HepG2 (cell line): ENCODE measurements at regions not wholly inside any gene's neighbourhood (a gene's known extent, or its start where the extent isn't known, plus 50 kb on each side); places are given as distances from the start of the nearest gene placed in this dataset.

ENCODE experiments used
- CBX1 ChIP-seq: IDR thresholded peaks from one replicate; pipeline ENCODE4 v1.6.1; 2016; ENCODE audit warnings: antibody characterized with exemption, low read depth
- MAFF ChIP-seq: IDR thresholded peaks from 2 replicates; pipeline ENCODE4 v1.6.1; 2011; ENCODE audit warnings: low read depth, low read length, improper control_type of control experiment
- ZBTB8A ChIP-seq: sonication (generic); formaldehyde crosslinking; IDR thresholded peaks from 2 replicates; pipeline ENCODE4 v1.4.0; 2020; ENCODE audit warnings: mild to moderate bottlenecking, low read depth, missing genetic modification reagents, borderline replicate concordance
- TF ChIP-seq, protein P1 (sequence below): sonication (generic); formaldehyde crosslinking; IDR thresholded peaks from 2 replicates; pipeline ENCODE4 v1.5.0; 2020; ENCODE audit warnings: mild to moderate bottlenecking, missing genetic modification reagents
- TF ChIP-seq, protein P2 (sequence below): sonication (generic); formaldehyde crosslinking; IDR thresholded peaks from 2 replicates; pipeline ENCODE4 v1.8.1; 2023; ENCODE audit warnings: missing genetic modification reagents, inconsistent platforms, borderline replicate concordance
- TF ChIP-seq, protein P3 (sequence below): sonication (generic); formaldehyde crosslinking; IDR thresholded peaks from 2 replicates; pipeline ENCODE4 v1.4.0; 2020; ENCODE audit warnings: missing genetic modification reagents

DNA sequence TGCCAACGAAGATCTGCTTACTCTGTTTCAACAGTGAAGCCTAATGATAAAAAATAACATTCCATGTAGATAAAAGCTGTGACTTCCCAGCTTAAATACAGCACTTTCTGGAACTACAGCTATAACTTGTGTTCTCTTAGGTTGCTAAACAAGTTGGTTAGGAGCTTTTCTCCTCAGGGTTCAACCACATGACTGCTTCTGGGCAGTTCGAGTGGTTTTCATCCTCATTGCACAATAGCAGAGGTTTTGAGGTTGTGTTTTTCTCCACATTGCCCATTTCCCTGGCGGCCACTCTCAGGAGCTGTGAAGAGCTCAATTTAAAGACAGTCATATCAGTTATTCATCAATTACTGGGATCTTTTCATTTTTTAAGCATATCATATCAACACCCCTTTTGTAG is 102.2 kb upstream of the CYP1B1 start:
- TF ChIP-seq ZBTB8A (CRISPR knock-in tag): no peak
- TF ChIP-seq, protein P1, sequence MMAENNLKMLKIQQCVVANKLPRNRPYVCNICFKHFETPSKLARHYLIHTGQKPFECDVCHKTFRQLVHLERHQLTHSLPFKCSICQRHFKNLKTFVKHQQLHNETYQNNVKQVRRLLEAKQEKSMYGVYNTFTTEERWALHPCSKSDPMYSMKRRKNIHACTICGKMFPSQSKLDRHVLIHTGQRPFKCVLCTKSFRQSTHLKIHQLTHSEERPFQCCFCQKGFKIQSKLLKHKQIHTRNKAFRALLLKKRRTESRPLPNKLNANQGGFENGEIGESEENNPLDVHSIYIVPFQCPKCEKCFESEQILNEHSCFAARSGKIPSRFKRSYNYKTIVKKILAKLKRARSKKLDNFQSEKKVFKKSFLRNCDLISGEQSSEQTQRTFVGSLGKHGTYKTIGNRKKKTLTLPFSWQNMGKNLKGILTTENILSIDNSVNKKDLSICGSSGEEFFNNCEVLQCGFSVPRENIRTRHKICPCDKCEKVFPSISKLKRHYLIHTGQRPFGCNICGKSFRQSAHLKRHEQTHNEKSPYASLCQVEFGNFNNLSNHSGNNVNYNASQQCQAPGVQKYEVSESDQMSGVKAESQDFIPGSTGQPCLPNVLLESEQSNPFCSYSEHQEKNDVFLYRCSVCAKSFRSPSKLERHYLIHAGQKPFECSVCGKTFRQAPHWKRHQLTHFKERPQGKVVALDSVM (CRISPR knock-in tag): no peak
- TF ChIP-seq, protein P2, sequence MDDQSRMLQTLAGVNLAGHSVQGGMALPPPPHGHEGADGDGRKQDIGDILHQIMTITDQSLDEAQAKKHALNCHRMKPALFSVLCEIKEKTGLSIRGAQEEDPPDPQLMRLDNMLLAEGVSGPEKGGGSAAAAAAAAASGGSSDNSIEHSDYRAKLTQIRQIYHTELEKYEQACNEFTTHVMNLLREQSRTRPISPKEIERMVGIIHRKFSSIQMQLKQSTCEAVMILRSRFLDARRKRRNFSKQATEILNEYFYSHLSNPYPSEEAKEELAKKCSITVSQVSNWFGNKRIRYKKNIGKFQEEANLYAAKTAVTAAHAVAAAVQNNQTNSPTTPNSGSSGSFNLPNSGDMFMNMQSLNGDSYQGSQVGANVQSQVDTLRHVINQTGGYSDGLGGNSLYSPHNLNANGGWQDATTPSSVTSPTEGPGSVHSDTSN (CRISPR knock-in tag): no peak
- TF ChIP-seq MAFF: no peak
- TF ChIP-seq CBX1: no peak
- TF ChIP-seq, protein P3, sequence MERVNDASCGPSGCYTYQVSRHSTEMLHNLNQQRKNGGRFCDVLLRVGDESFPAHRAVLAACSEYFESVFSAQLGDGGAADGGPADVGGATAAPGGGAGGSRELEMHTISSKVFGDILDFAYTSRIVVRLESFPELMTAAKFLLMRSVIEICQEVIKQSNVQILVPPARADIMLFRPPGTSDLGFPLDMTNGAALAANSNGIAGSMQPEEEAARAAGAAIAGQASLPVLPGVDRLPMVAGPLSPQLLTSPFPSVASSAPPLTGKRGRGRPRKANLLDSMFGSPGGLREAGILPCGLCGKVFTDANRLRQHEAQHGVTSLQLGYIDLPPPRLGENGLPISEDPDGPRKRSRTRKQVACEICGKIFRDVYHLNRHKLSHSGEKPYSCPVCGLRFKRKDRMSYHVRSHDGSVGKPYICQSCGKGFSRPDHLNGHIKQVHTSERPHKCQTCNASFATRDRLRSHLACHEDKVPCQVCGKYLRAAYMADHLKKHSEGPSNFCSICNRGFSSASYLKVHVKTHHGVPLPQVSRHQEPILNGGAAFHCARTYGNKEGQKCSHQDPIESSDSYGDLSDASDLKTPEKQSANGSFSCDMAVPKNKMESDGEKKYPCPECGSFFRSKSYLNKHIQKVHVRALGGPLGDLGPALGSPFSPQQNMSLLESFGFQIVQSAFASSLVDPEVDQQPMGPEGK (CRISPR knock-in tag): no peak
